GM13976 (cell line): ENCODE measurements at regions not wholly inside any gene's neighbourhood (a gene's known extent, or its start where the extent isn't known, plus 50 kb on each side); places are given as distances from the start of the nearest gene placed in this dataset.
"Not testable (repeated sequence)": the region's sequence is repeated elsewhere in the genome, so short reads cannot be mapped to it uniquely, and the experiment has no call there.

Source experiments
- DNase-seq: peaks from one replicate; pipeline ENCODE4 v3.0.0; 2012; ENCODE audit warnings: low spot score
- CTCF ChIP-seq: IDR thresholded peaks from 2 replicates; pipeline ENCODE4 v1.5.1; 2012; ENCODE audit warnings: borderline replicate concordance, mild to moderate bottlenecking; ENCODE audit not compliant: insufficient read depth; ENCODE audit errors: extremely low read depth, missing control alignments, control extremely low read depth
- in situ Hi-C: fragments of 300-500 bp; cut with MboI; formaldehyde crosslinking; loops from one replicate; pipeline ENCODE4 v1.12.0; 2022; ENCODE audit warnings: low sequenced_read_pairs, mixed read lengths, inconsistent platforms; ENCODE audit not compliant: unreplicated experiment

GRCh38 chr9:104304925-104305324 lies 199.1 kb upstream of the OR13F1 start:
- in situ Hi-C loops = no loop called here
- DNase-seq = no peak
- no peak for TF ChIP-seq CTCF

- TF ChIP-seq CTCF = no peak
- no peak for DNase-seq
- in situ Hi-C loops = no loop called here
These were observed 190.5 kb upstream of the OR13F1 start for GRCh38 chr9:104313396-104314110.

GRCh38 chr9:104316201-104317009 lies 187.7 kb upstream of the OR13F1 start:
- DNase-seq, in situ Hi-C loops: not testable (repeated sequence)

DNA sequence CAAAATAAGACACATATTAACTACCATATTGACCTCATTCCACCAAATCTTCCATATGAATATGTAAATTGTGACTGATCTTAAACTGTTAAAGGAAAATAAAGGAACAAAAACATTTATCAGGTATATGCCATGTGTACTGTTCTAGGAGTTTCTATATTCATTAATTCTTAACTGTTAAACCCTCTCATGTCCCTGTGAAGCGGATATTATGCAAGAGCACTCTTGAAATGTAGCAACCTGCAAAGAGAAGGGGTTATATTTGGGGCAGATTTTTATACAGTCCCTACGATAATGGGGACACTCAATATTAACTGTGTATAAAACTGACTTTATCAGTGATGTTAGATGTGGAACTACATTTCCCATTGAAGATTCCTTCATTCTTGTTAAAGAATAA lies 184.9 kb upstream of the OR13F1 start:
- no peak for DNase-seq
- in situ Hi-C loops = no loop called here
- no peak for TF ChIP-seq CTCF

- in situ Hi-C loops = no loop called here
- DNase-seq = no peak
- no peak for TF ChIP-seq CTCF
These were observed 184.4 kb upstream of the OR13F1 start for GRCh38 chr9:104319685-104320084.

- TF ChIP-seq CTCF = no peak
- no peak for DNase-seq
- in situ Hi-C loops = no loop called here
These were observed 181.5 kb upstream of the OR13F1 start for GRCh38 chr9:104322596-104322995.

DNA sequence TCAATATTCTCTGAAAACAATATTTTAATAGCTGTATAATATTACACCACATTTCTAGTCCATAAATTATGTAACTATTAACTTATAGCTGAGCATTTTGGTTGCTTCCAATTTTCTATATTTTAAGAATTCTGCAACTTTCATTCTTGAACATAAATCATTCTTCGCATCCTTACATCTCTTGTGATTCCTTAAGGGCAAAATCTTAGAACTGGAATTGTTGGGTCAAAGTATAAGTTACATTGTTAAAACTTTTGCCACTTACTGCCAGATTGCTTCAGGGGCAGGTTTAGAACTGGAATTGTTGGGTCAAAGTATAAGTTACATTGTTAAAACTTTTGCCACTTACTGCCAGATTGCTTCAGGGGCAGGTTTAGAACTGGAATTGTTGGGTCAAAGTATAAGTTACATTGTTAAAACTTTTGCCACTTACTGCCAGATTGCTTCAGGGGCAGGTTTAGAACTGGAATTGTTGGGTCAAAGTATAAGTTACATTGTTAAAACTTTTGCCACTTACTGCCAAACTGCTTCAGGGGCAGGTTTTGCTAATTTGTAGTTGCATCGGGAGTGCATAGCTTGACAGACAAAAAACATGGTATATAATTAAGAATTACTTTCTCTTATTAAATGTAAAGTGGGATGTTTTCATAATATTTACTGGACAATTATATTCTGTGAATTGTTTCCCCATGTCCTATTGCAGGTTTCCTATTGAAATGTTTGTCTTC lies 179.9 kb upstream of the OR13F1 start:
- DNase-seq, in situ Hi-C loops: not testable (repeated sequence)
